GM19452 (cell line): ENCODE measurements at regions not wholly inside any gene's neighbourhood (a gene's known extent, or its start where the extent isn't known, plus 50 kb on each side); places are given as distances from the start of the nearest gene placed in this dataset.
A peak's percentile ranks its signal among the peaks of the same experiment; 100 is the strongest.

Experiments
- ATAC-seq: cut with Tn5 transposase; IDR thresholded peaks from one replicate; pipeline ENCODE4 v1.9.1; 2021; ENCODE audit not compliant: unreplicated experiment

DNA sequence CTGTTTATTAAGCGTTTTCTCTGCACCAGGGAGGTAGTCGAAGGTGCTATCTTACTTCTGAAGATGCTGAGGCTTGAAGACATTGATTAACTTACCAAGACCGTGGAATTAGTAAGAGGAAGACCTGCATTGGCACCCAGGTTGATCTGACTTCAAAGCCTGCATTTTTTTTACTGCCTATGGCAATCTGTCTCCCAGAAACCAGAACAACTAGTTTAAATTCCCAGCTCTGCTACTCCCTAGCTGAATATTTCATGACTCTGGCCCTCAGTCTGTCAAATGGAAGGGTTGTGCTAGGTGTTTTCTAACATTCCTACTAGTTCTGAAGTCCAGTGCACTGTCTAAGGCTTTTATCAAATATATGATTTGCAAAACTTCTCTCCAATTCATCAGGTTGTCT, 52.0 kb upstream of the GRAMD1B start:
- ATAC-seq = no peak

DNA sequence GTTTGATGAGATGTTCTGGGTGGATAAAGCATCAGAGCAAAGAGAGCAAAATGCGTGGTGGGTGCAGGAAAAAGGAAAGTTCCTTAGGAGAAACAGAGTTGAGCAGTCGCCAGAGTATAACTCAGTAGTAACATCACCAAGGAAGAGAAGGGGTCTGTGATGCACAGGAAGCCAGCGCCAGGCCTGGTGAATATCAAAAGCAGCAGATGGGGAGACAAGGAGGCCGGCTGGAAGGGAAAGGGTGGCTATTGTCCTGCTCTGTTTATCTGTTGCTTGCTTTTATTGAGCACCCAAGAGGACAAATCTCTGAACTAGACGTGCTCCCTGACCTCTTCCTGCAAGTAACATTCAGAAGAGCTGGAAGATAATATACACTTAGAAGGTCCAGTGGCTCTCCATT, 52.7 kb upstream of the GRAMD1B start:
- no peak for ATAC-seq

DNA sequence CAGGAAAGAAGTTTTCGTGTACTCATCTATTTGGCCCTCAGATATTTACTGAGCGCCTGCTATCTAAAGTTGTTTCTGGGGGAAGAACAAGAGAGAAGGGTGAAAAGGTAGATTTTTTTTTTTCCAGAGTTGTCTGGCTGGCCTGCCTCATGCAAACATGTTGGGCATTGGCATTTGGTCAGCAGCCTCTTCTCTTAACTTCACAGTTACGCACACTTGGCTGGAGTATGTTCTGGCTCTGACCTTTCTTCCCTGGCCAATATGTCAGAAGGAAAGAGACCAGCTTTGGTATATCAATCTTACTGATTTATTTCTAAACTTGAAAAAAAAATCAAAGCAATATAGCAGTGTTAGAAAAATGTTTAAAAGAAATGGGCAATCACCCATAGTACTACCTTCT, 54.2 kb upstream of the GRAMD1B start:
- ATAC-seq = no peak

DNA sequence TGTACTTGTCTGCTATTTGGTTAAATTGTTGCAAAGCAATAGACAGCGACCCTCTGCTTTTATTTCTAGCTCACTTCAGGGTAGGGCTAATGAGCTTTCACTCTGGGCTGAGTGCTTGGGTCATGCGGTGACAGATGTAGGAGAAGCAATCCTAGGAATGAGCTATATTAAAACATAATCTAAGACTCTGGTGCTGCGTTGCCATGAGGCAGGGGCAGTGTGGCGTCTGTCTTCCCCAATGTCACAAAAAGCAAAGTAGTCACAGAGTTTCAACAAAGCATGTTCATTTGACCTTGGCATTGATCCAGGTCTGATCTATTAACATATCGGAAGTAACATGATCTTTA, 55.5 kb upstream of the GRAMD1B start:
- ATAC-seq = no peak

DNA sequence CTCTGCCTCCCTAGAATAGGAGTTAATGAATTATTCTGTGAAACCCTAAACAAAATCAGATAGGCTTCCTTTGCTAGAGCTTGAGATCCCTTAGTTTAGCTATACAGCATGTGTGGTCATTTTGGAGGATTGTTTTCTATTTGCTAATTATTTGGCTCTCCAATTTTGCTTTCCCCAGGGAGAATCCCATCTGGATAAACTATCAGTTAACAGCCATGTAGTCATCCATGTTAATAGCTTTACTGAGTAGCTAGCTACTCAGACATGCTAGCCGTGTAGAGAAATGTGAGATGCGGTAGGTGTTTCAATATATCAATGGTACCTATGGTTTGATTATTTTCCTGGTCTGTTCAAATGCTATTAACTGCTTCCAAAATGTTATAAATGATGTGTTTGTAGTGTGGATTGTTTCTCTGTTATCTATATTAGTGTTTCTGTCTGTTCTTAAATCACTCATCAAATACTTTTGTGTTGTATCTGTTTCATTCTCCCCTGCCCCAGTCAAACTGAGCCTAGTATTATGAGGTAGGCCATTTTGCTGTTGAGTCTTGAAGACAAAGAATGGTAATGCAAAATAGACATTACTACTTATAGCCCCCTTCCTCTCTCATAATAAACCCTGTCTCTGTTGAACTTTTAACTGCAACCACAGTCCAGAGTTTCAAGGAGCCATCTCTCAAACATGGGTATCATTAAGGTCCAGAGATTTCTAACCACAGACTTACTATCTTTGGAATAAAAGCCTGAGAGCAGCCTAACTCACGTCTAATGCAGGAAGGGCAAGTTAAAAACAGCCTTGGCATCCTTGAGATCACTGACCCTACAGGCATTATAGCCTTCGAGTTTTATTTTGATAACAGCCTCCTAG, 56.1 kb upstream of the GRAMD1B start:
- ATAC-seq = no peak

DNA sequence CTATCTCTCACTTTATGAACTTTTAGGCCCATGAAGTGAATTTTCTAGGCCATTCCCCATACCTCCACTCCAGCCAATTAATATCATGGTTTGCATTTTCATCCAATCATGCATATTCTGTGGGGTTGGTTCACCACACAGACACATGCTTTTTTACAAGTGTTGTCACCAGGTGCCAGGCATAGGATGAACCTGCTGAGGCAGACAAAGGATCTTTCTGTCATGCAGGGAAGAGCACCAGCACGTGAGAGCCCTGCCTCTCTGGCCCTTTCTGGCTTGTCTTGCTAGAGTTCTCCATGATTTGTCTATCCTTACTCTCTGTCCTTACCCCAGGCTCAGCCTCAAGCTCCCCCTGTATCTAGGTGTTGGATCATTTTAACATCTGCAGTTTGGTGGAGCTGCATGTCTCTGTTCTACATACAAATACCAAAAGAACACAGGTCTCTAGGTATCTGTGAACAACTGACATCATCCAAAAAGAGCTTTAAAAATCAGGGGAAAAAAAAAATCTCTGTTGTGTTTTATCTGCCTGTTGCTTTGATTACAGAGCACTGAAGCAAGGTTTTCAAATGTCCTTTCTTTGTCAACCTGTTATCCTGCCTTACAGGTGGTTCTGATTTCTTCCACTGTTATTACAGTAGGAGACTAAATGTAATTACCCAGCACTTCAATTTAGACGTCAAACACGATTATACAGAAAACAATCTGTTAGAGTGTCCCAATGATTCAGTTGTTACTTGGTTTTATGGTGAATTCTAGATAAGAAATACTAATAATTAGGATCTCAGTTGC, 58.4 kb upstream of the GRAMD1B start:
- ATAC-seq = no peak

DNA sequence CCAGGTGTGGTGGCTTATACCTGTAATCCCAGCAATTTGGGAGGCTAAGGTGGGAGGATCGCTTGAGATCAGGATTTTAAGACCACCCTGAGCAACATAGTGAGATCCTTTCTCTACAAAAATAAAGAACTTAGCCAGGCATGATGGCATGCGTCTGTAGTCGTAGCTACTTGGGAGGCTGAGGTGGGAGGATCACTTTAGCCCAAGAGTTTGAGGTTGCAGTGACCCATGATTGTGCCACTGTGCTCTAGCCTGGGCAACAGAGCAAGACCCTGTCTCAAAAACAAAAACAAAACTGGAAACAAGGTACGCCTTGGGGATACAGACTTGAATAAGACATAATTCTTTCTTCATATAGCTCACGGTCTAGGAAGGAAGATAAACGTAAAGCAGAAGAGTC, 63.1 kb upstream of the GRAMD1B start:
- no peak for ATAC-seq

DNA sequence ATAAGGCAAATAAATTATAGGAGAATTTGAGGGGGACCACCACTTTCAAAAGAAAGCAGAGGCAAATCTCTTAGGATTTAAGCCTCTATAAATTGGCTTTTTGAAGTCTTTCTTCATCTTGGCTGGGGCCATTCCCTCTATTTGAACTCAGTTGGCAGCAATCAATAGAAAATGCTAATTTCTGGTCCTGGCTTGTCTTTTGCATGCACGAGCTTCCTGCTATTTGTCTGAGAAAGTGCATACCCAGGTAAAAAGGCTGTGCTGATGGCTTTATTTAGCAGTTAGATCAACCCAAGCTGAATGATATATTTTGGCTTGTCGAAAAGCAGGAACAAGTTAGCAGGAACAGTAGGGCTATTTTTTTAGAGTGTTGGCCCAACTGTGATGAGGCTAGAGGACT, 64.1 kb upstream of the GRAMD1B start:
- ATAC-seq = no peak

DNA sequence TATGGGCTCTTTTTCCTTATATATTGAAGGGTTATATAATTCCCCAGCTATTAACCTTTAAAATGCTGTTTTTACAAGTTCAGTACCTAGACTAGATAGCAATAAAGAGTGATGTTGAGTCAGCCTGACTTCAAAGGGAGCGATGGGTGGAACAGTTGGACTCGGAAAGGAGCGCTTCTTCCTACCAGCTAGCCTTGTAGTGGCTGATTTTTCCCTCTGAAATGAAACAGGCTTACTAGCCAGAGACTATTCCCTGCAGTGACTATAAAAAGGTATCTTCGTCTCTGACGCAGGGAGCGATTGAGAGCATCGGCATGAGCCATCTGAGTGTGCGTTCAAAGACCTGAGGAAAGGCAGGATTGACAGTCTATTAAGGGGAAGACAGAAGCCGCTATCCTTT, 66.0 kb upstream of the GRAMD1B start:
- ATAC-seq = no peak

DNA sequence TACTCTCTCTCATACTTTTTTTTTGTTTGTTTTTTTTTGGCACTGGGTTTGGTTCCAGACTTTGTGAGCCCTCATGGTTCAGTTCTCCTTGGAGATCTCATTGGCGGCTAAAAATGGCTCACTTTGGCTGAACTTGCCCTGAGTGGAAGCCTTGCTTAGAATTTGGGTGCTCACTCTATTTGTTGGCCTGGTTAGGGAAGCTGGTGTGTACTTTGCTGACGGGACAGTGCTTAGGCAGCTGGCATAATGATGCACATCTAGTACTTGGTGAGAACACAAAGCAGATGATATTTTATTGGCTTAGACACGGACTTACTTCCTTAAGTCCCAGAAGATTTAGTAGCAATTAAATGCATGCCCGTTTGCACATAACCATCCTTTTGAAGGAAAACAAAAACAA, 66.5 kb upstream of the GRAMD1B start:
- no peak for ATAC-seq

DNA sequence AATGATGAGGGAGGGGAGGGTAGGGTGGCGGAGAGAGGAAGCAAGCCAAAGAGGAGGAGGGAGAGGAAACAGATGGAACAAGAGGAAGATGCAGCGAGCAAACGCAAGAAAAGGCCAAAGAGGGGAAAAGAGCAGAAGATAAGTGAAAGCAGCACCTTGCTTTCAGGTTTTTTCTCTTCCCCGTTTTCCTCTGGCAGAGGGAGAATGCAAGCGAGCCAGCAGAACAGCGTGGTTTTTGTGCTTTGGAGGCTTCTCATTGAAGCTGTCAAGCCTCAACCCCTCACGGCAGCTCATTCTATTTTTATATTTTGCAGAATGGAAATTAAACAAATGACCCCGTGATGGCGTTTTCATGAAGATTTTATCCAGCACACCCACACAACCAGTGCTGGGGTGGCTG, 67.1 kb upstream of the GRAMD1B start:
- no peak for ATAC-seq

DNA sequence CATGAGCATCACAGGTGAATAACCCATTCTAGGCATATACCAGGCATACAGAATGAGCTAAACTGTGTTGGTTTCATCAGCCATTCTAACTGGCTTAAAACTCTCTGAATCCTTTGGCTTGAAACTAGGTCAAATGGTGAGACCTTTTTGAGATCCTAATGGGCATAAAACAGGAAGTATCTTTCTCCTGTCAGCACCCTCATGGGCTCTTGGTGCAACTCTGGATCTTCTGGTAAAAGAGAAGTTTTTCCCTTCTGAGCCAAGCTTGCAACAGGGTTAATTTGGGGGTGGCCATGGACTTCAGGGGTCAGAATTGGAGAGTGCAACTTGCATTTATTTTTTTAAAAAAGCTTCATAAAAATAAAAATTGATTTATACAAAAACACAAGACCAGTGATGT, 67.9 kb upstream of the GRAMD1B start:
- no peak for ATAC-seq

DNA sequence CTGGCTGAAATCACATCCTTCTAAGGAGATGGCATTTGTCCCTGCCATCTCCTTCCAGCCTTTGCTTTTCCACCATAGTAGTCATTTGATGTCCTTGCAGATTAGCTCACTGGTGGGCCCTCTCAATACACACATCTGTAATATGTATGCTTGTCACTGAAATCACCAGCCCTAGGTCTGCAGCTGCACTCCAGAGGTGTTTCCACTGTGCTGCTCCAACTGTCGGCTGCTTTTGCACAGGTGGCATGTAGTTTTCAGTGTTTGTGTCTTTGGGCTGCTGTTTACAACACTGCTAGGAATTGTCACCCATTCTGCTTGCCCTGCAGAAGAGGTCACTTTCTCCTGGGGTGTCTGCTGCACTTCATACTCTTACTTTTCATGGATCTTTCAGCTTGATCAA, 69.0 kb upstream of the GRAMD1B start:
- no peak for ATAC-seq

DNA sequence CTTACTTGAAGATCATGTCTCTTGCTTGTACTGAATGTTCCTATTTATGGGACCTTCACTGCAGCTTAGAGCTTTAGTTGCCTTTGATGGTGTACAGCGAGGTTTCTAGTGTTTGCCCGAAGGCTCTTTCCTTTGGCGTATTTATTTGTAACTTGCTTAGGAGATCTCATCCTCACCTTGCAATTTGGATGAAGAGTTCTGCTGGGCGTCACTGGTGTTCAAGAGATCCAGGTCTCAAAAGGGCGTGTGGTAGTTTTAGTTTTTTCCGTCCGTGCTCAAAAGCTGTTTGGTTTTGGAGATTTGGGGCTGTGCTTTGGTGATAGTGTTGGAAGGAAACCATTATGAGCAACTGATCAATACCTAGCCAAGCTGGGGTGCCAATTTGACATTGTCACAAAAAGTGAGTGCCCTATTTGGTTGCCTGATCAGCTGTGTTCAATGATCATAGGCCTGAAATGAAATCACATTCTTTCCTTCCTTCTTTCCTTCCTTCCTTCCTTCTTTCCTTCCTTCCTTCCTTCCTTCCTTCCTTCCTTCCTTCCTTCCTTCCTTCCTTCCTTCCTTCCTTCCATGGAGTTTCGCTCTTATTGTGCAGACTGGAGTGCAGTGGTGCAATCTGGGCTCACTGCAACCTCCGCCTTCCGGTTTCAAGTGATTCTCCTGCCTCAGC, 69.7 kb upstream of the GRAMD1B start:
- ATAC-seq = no peak

DNA sequence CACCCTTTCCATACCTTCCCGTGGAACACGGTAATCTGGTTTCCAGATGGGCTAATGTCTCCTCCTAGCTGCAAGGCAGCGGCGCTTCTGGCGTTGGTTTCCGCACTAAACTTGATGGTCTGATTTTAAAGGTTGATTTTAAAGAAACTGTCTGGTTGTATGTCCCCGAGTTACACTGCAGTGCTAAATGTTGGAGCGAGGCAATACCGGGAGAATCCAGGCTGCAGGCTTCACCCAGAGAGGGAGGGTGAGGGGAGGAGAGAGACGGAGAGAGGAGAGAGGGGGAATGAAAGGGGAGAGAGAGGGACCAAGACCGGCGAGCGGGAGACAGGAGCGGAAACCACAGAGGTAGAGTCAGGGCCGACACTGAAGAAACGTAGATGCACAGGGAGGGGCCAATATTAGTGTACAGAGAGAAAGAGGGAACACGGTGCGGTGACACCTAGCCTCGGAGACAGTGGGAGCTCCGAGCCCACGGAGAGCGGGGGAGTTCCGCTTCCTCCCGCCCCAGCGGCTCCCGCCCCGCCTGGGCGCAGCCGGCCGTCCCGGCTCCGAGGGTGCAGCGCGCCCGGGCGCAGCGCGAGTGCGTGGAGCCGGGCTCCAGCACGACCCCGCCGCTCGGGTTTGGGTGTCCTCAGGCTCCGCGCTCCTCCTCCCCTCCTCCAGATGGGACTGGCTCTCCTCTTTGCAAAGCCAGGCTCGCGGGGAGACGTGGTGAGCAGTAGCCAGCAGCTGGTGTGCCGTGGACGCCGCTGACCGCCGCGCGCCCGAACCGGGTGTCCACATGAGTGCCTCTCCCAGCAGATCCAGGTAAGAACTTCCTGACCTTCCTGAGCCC, 71.9 kb upstream of the GRAMD1B start:
- ATAC-seq = peak; percentile 55

DNA sequence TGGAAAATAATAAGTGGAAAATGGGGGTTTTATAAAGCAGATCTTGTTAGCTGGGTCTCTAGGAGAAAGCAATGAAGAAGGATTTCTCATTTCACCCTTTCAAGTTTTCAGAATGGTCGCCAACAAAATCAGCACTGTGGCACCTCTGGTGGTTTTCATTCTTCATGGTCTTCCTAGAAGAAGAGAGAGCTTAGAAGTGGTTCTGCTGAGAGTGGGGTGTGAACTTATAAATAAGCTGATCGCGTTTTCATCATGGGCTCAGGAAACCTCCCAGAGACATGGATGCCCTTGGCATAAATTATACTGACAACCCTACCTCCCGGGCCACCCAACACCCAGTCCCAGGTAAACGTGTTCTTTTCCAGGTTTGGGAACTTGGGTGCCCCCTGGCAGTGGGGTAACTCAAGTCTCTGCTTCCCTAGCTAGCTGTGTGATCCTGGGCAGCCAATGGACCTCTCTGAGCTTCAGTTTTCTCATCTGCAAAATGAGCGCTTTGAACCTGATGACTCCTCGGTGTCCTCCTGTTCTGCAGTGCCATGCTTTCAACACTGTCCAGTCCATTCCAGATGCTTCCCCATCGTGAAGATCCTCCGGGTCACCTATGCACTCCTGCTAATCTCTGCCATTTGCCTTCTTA, 72.6 kb upstream of the GRAMD1B start:
- ATAC-seq = no peak

DNA sequence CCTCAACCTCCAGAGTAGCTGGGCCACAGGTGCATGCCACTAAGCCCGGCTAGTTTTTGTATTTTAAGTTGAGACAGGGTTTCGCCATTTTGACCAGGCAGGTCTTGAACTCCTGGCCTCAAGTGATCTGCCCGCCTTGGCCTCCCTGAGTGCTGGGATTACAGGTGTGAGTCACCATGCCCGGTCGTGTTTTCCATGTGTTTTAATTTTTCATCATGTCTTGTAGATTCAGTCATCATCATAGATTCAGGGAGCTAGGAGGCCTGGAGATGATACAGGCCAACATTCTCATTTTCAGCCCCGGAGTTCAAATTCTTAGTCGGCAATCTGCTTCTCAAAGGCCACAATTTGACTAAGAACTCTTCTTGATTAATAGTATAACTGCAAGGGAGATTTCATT, 73.5 kb upstream of the GRAMD1B start:
- no peak for ATAC-seq

DNA sequence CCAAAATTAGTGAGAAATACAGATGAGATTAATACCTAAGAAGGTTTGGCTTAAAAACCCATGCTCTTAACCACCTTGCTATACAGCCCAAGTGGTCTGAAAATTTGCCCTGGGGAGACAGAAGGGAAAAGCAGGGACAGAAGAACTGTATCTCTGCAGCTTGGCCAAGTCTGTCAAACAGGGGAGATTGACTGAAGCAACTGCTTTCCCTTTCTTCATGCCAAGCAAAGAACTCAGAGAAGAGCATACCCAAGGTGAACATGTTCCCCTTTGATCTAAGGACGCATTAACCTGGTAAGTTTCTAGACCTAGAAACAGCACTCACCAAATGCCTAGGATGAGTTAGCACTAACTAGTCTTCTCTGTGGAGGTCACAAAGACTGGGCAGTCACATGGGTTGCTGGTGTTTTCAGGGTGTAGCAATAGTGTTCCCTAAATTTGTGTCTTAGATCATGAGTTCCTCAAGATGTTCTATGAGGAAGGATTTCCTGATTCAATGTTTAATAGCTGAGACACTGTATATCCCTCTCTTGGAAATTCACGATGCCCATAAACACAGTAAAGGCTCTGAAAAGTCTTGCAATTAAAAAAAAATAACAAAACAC, 75.6 kb upstream of the GRAMD1B start:
- no peak for ATAC-seq

DNA sequence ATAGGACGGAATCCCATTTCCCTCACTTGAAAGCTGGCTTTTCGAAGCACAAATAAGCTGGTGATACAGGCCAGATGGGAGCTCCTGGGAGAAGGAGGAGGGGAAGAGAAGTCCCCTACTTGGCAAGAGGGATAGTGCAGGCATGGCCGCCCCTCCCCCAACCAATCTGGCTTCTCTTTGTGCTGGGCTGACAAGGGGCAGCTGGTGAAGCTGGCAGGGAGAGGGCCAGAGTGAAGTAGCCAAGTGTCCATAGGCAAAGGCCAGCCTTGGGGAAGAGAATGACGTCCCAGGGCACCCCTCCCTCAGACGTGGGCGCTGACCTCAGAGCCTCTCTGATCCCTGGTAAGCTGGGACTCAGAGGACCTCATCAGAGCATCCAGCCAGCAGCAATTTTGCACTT, 78.7 kb upstream of the GRAMD1B start:
- ATAC-seq = no peak

DNA sequence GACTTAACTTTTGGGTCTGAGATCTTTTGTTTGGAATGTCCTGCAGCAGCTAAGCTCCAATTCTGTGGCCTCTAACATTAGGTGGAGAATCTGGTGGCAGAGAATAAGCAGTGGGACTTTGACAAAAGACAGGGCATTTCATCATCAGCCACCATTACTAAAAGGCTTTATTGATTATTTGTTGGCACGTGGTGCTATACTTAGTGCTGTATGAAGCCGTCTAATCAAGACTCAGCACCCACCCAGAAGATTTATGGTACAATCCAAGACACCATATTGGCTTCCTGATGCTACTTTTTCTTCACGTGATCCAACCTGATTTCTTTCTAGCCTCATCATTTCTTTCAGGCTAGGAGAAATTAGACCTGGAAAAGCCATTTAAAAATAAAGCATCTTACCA, 80.7 kb upstream of the GRAMD1B start:
- no peak for ATAC-seq
